ENCODE measurements at regions not wholly inside any gene's neighbourhood (a gene's known extent, or its start where the extent isn't known, plus 50 kb on each side); places are given as distances from the start of the nearest gene placed in this dataset.

- TF ChIP-seq POLR2A (IDR thresholded peaks at IDR 0.05) (no peak), CTCF (IDR thresholded peaks at IDR 0.05) (no peak)
Measured at GRCh38 chr5:82800826-82801225, 276.4 kb downstream of the TMEM167A start.

Measured in uterus (tissue), 2 donors.